Activated B cell treated with CpG ODN at 0.5 μM for 24 hours (primary cell): ENCODE measurements at regions not wholly inside any gene's neighbourhood (a gene's known extent, or its start where the extent isn't known, plus 50 kb on each side); places are given as distances from the start of the nearest gene placed in this dataset.

Experiments used
- ATAC-seq: fragments of 200-7000 bp; cut with Tn5 transposase; one replicate; pipeline ENCODE4 v1.10.0; 2021; ENCODE audit warnings: low read depth, mild to moderate bottlenecking, moderate library complexity
- CTCF ChIA-PET: fragments of 350-600 bp; sonication (Branson Sonifier 250); formaldehyde crosslinking; loops from one replicate; lab custom pipeline; 2021; ENCODE audit warnings: antibody characterized with exemption; lab: Charles Lee
- POLR2A ChIA-PET: fragments of 350-600 bp; sonication (Branson Sonifier 250); formaldehyde crosslinking; loops from one replicate; lab custom pipeline; 2021; ENCODE audit warnings: antibody characterized with exemption; lab: Charles Lee
- DNase-seq: peaks from one replicate; pipeline ENCODE4 v3.0.0; 2022
- H3K27ac Mint-ChIP-seq: one replicate; pipeline ENCODE4 v1.8.0; 2020; ENCODE audit warnings: mixed read lengths
- H3K27me3 Mint-ChIP-seq: one replicate; pipeline ENCODE4 v1.8.0; 2021; ENCODE audit warnings: mixed read lengths
- H3K36me3 Mint-ChIP-seq: one replicate; pipeline ENCODE4 v1.8.0; 2021; ENCODE audit warnings: low read depth, mixed read lengths
- H3K4me1 Mint-ChIP-seq: one replicate; pipeline ENCODE4 v1.8.0; 2021; ENCODE audit warnings: mixed read lengths
- H3K4me3 Mint-ChIP-seq: one replicate; pipeline ENCODE4 v1.8.0; 2020; ENCODE audit warnings: mild to moderate bottlenecking, mixed read lengths
- H3K9me3 Mint-ChIP-seq: one replicate; pipeline ENCODE4 v1.8.0; 2020; ENCODE audit warnings: mixed read lengths
- CTCF ChIP-seq: fragments of 200-600 bp; IDR thresholded peaks from one replicate; pipeline ENCODE4 v1.8.0; 2022; ENCODE audit warnings: antibody characterized with exemption, mild to moderate bottlenecking
- intact Hi-C: fragments of 100-400 bp; cut with micrococcal nuclease; formaldehyde crosslinking; loops from one replicate; pipeline ENCODE4 v1.15.1; 2024

GRCh38 chrX:123084797-123085196 lies 99.3 kb upstream of the GRIA3 start:
- Mint-ChIP-seq H3K4me3 (no peak overlapping the region), H3K9me3 (peaks cover 4% of the 10 kb centered on the region), H3K4me1 (no peaks in the 10 kb centered on the region), H3K36me3 (no peaks in the 10 kb centered on the region), H3K27me3 (no peaks in the 10 kb centered on the region), H3K27ac (no peak overlapping the region)
- no peak for TF ChIP-seq CTCF
- intact Hi-C loops, result no loop called here
- ChIA-PET CTCF (no interaction called here), POLR2A (no interaction called here)
- ATAC-seq, result no peak
- DNase-seq, result no peak

- CTCF ChIA-PET, result no interaction called here
- no peak for DNase-seq
- POLR2A ChIA-PET, result no interaction called here
- H3K36me3 Mint-ChIP-seq, result no peaks in the 10 kb centered on the region
- no peak for TF ChIP-seq CTCF
- H3K9me3 Mint-ChIP-seq, result peaks cover 4% of the 10 kb centered on the region
- H3K4me1 Mint-ChIP-seq, result no peaks in the 10 kb centered on the region
- H3K4me3 Mint-ChIP-seq, result no peak overlapping the region
- intact Hi-C loops, result no loop called here
- no peak overlapping the region for H3K27ac Mint-ChIP-seq
- H3K27me3 Mint-ChIP-seq, result no peaks in the 10 kb centered on the region
- ATAC-seq, result no peak
Measured at GRCh38 chrX:123085311-123085940, 98.7 kb upstream of the GRIA3 start.

- H3K4me3 Mint-ChIP-seq, result no peak overlapping the region
- peaks cover 4% of the 10 kb centered on the region for H3K9me3 Mint-ChIP-seq
- H3K4me1 Mint-ChIP-seq, result no peaks in the 10 kb centered on the region
- no peaks in the 10 kb centered on the region for H3K36me3 Mint-ChIP-seq
- ATAC-seq (no peak), DNase-seq (no peak)
- ChIA-PET POLR2A (no interaction called here), CTCF (no interaction called here)
- intact Hi-C loops, result no loop called here
- no peak overlapping the region for H3K27ac Mint-ChIP-seq
- H3K27me3 Mint-ChIP-seq, result no peaks in the 10 kb centered on the region
- TF ChIP-seq CTCF, result no peak
Measured at GRCh38 chrX:123086768-123087167, 97.3 kb upstream of the GRIA3 start.

GRCh38 chrX:123087326-123087725 lies 96.8 kb upstream of the GRIA3 start:
- TF ChIP-seq CTCF, result no peak

GRCh38 chrX:123088331-123088730 lies 95.7 kb upstream of the GRIA3 start:
- intact Hi-C loops, result no loop called here
- Mint-ChIP-seq H3K27ac (no peak overlapping the region), H3K4me1 (no peaks in the 10 kb centered on the region), H3K27me3 (no peaks in the 10 kb centered on the region), H3K9me3 (peaks cover 4% of the 10 kb centered on the region), H3K36me3 (no peaks in the 10 kb centered on the region), H3K4me3 (no peak overlapping the region)
- CTCF ChIA-PET, result no interaction called here
- DNase-seq (no peak), ATAC-seq (no peak)
- TF ChIP-seq CTCF, result no peak
- POLR2A ChIA-PET, result no interaction called here

More at GRCh38 chrX:123087326-123087725, 96.8 kb upstream of the GRIA3 start:
- H3K4me1 Mint-ChIP-seq, result no peaks in the 10 kb centered on the region
- no peaks in the 10 kb centered on the region for H3K36me3 Mint-ChIP-seq
- H3K9me3 Mint-ChIP-seq, result peaks cover 4% of the 10 kb centered on the region
- ChIA-PET CTCF (no interaction called here), POLR2A (no interaction called here)
- intact Hi-C loops, result no loop called here
- ATAC-seq (no peak), DNase-seq (no peak)
- no peak overlapping the region for H3K27ac Mint-ChIP-seq
- H3K27me3 Mint-ChIP-seq, result no peaks in the 10 kb centered on the region
- no peak overlapping the region for H3K4me3 Mint-ChIP-seq
